ENCODE measurements at regions not wholly inside any gene's neighbourhood (a gene's known extent, or its start where the extent isn't known, plus 50 kb on each side); places are given as distances from the start of the nearest gene placed in this dataset.

GRCh38 chr17:68812876-68813584 is 142.2 kb downstream of the ABCA8 start:
- intact Hi-C loops (cut with micrococcal nuclease) = no loop called here

GRCh38 chr17:68809148-68809547 is 146.0 kb downstream of the ABCA8 start:
- intact Hi-C loops (cut with micrococcal nuclease) = no loop called here

- intact Hi-C loops (cut with micrococcal nuclease) = no loop called here
Measured at GRCh38 chr17:68807998-68808772, 147.0 kb downstream of the ABCA8 start.

- intact Hi-C loops (cut with micrococcal nuclease) = no loop called here
Measured at GRCh38 chr17:68805609-68806008, 149.6 kb downstream of the ABCA8 start.

- intact Hi-C loops (cut with micrococcal nuclease) = no loop called here
Measured at GRCh38 chr17:68804777-68805520, 150.2 kb downstream of the ABCA8 start.

GRCh38 chr17:68803164-68803929 is 151.8 kb downstream of the ABCA8 start:
- intact Hi-C loops (cut with micrococcal nuclease) = no loop called here

- intact Hi-C loops (cut with micrococcal nuclease) = no loop called here
Measured at GRCh38 chr17:68801335-68802247, 153.6 kb downstream of the ABCA8 start.

- intact Hi-C loops (cut with micrococcal nuclease) = no loop called here
Measured at GRCh38 chr17:68800751-68801150, 154.4 kb downstream of the ABCA8 start.

- intact Hi-C loops (cut with micrococcal nuclease) = loop anchor here (1.0 kb wide), 1 partner anchor 440 kb away; no protein-coding TSS in a partner anchor
Measured at GRCh38 chr17:68794636-68795434, 160.4 kb downstream of the ABCA8 start.

GRCh38 chr17:68792873-68793272 is 162.3 kb downstream of the ABCA8 start:
- intact Hi-C loops (cut with micrococcal nuclease) = no loop called here

- intact Hi-C loops (cut with micrococcal nuclease) = no loop called here
Measured at GRCh38 chr17:68792042-68792685, 163.0 kb downstream of the ABCA8 start.

- intact Hi-C loops (cut with micrococcal nuclease) = no loop called here
Measured at GRCh38 chr17:68790931-68791330, 164.3 kb downstream of the ABCA8 start.

- intact Hi-C loops (cut with micrococcal nuclease) = no loop called here
Measured at GRCh38 chr17:68790492-68790891, 164.7 kb downstream of the ABCA8 start.

- intact Hi-C loops (cut with micrococcal nuclease) = no loop called here
Measured at GRCh38 chr17:68789203-68789962, 165.8 kb downstream of the ABCA8 start.

- intact Hi-C loops (cut with micrococcal nuclease) = no loop called here
Measured at GRCh38 chr17:68785565-68786486, 169.4 kb downstream of the ABCA8 start.

- intact Hi-C loops (cut with micrococcal nuclease) = no loop called here
Measured at GRCh38 chr17:68784431-68784830, 170.8 kb downstream of the ABCA8 start.

GRCh38 chr17:68783861-68784260 is 171.3 kb downstream of the ABCA8 start:
- intact Hi-C loops (cut with micrococcal nuclease) = no loop called here

Data from T-helper 1 cell treated with Interleukin-12 subunit alpha and Interleukin-12 subunit beta and Interleukin-4 antibody, amounts not matched to agents 30 ng/mL and 1 ng/mL, for 36 hours (primary cell).